H1 (cell line): ENCODE measurements at regions not wholly inside any gene's neighbourhood (a gene's known extent, or its start where the extent isn't known, plus 50 kb on each side); places are given as distances from the start of the nearest gene placed in this dataset.

ENCODE experiments used
- CBX5 ChIP-seq: fragments of 300-800, 300-1000 bp; sonication (generic); IDR thresholded peaks from 2 replicates; pipeline ENCODE4 v1.7.1; 2016; ENCODE audit warnings: antibody characterized with exemption, low read length, low read depth
- EP300 ChIP-seq, 2 experiments: IDR thresholded peaks; 1 replicate in 1 of 2; 2 replicates in 1 of 2; pipeline ENCODE4 v1.6.1; 2011 to 2012; ENCODE audit warnings: low read depth in 2 of 2, low read length in 2 of 2, mild to moderate bottlenecking in 2 of 2, borderline replicate concordance in 1 of 2, inconsistent platforms in 1 of 2, moderate library complexity in 1 of 2
- JUN ChIP-seq: IDR thresholded peaks from 2 replicates; pipeline ENCODE4 v1.6.1; 2011; ENCODE audit warnings: low read depth, mild to moderate bottlenecking, improper control_type of control experiment, low read length
- MAX ChIP-seq: IDR thresholded peaks from 2 replicates; pipeline ENCODE4 v1.6.1; 2012; ENCODE audit warnings: inconsistent platforms
- TCF12 ChIP-seq: IDR thresholded peaks from 2 replicates; pipeline ENCODE4 v1.6.1; 2011; ENCODE audit warnings: low read depth, mild to moderate bottlenecking, low read length

GRCh38 chr2:226578373-226578772 lies 221.2 kb downstream of the IRS1 start:
- no peak for TF ChIP-seq MAX
- TF ChIP-seq JUN: no peak
- no peak for TF ChIP-seq EP300 (IDR thresholded peaks at IDR 0.05; ENCODE audit: borderline replicate concordance in 1 of 2, low read depth in 2 of 2, low read length in 2 of 2)
- TF ChIP-seq CBX5: no peak
- TF ChIP-seq TCF12: no peak
